RWPE1 (cell line): ENCODE measurements at regions not wholly inside any gene's neighbourhood (a gene's known extent, or its start where the extent isn't known, plus 50 kb on each side); places are given as distances from the start of the nearest gene placed in this dataset.

ENCODE experiments used
- CTCF ChIA-PET: fragments of 350-600 bp; sonication (Branson Sonifier 250); formaldehyde crosslinking; extraction: SDS; loops from one replicate; lab custom pipeline; 2021; lab: Yijun Ruan, JAX
- POLR2A ChIA-PET: fragments of 400-600 bp; formaldehyde crosslinking; extraction: SDS; loops from one replicate; lab custom pipeline; 2020; ENCODE audit warnings: antibody characterized with exemption; ENCODE audit not compliant: low non-redundant PET; lab: Yijun Ruan, JAX
- DNase-seq: peaks from one replicate; pipeline ENCODE4 v3.0.0; 2012; ENCODE audit warnings: low spot score
- H3K27ac ChIP-seq: fragments of 450-650 bp; 2 replicates; pipeline ENCODE4 v1.5.1; 2017
- TF ChIP-seq, protein P1 (sequence below): fragments of 450-650 bp; conservative IDR thresholded peaks from 2 replicates; pipeline ENCODE4 v1.5.1; 2017; ENCODE audit warnings: low read depth, mild to moderate bottlenecking

DNA sequence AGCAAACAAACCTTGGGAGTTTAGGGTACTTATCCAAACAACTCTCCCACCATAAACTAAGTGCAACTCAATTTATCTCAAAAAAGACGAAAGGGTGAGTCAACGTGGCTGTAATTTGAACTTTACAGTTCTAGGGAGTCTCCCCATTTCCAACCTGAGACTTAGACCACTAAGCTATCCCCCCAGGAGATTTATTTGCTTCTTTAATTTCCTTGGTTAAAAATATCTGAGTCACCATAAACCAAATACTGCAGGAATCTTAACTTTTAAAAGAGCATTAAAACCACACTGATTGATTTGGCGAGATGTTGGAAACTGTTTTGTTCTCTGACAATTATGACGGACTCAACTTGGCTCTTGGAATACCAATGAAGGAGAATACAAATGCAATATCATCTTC lies 299.3 kb upstream of the SOX9 start:
- CTCF ChIA-PET = no interaction called here
- H3K27ac ChIP-seq = no peak overlapping the region
- TF ChIP-seq, protein P1, sequence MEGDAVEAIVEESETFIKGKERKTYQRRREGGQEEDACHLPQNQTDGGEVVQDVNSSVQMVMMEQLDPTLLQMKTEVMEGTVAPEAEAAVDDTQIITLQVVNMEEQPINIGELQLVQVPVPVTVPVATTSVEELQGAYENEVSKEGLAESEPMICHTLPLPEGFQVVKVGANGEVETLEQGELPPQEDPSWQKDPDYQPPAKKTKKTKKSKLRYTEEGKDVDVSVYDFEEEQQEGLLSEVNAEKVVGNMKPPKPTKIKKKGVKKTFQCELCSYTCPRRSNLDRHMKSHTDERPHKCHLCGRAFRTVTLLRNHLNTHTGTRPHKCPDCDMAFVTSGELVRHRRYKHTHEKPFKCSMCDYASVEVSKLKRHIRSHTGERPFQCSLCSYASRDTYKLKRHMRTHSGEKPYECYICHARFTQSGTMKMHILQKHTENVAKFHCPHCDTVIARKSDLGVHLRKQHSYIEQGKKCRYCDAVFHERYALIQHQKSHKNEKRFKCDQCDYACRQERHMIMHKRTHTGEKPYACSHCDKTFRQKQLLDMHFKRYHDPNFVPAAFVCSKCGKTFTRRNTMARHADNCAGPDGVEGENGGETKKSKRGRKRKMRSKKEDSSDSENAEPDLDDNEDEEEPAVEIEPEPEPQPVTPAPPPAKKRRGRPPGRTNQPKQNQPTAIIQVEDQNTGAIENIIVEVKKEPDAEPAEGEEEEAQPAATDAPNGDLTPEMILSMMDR = no peak
- DNase-seq = no peak
- POLR2A ChIA-PET = no interaction called here

DNA sequence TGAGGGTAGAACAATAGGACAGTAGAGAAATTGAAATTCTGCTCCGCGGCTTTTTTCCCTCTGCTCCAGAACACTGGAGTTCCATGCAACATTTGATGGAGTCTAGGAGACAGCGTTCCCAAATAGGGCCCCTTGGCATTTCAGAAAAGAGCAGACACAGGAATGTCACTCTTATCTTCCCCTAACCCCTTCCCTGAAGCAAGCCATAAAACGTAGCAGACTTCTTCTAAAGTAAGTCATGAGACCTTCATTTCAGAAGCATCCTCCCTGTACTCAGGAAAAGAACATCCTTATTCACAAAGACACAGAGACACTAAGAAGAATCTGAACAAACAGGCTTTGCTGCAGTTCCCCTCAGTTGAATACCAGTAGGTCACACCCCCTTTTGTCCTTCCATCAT lies 296.1 kb upstream of the SOX9 start:
- CTCF ChIA-PET = no interaction called here
- no peak overlapping the region for H3K27ac ChIP-seq
- no peak for DNase-seq

DNA sequence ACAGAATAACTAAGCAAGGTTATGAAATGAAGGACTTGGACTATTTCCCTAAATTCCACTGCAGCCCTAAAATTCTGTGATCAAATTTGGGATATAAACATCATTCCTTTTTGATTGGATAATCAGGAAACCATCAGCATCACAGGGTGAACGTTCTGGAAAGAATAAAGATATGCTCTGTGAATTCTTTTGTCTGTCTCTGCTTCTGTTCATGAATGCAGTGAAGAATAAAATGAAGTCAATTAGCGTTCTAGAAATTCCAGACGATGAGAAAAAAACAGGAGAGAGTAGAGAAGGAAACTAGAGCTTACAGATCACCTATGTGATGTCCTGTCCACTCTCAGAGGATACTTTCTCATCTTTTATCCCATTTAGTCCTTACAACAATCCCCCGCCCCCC lies 295.1 kb upstream of the SOX9 start:
- no peak overlapping the region for H3K27ac ChIP-seq
- DNase-seq = no peak
- ChIA-PET CTCF (no interaction called here), POLR2A (no interaction called here)
- TF ChIP-seq, protein P1 = no peak

More for the DNA sequence above, 296.1 kb upstream of the SOX9 start:
- POLR2A ChIA-PET = no interaction called here
- TF ChIP-seq, protein P1 = no peak

DNA sequence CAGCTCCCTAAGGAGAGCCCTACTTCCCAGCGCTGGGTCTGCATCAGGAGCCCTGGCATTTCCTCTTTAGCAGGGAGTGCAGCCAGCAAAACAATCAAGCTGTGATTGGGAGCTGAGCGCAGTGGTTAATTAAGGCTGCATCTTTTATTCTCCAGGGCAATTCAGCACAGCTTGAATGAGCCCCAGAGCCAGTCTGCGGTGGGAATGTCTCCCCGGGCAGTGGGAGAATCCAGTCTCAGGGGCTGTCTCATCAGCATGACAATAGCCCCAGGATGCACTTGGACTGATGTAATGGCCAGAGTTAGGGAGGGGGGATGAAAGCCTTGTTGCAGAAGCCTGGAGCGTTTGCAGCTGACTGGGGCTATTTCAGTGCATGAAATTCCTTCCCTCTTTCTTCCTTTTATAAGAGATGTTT lies 292.6 kb upstream of the SOX9 start:
- ChIA-PET POLR2A (no interaction called here), CTCF (no interaction called here)
- no peak for DNase-seq
- no peak overlapping the region for H3K27ac ChIP-seq
- TF ChIP-seq, protein P1 = no peak

DNA sequence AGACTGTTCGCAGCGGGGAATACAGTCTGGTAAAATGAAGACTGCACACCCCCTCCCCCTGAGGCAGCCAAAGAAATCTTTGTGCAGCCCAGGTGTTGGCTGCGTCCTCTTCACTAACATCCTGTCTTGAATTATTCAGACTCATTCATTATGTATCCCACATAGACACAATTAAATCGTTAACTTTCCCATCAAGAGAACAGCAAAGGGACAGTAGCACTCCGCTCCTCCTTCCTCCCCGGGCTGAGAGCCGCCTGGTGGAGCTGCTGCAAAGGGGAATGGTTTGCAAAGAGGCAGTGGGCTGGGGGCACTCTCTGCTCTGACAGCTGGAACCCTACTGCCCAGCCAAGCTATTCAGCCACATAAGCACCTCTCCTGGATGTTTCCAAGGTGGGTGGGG lies 290.0 kb upstream of the SOX9 start:
- DNase-seq = no peak
- H3K27ac ChIP-seq = no peak overlapping the region
- TF ChIP-seq, protein P1 = no peak
- ChIA-PET CTCF (no interaction called here), POLR2A (no interaction called here)

DNA sequence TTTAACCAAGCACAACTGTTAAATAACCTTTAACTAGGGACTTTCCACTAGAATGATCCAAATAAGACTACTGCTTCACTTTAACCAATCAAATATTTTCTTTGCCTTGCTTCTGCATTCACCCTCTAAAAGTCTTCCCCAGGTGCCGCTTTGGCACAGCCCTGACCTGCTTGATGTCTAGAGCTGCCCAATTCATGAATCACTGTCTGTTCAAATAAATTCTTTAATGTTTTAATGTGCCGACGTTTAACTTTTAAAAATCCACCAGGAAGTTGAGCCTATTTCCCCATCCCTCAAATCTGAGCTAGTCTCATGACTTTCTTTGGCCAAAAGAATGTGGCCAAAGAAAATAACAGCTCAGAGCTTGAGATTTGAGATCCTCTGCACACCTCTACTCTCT lies 277.8 kb upstream of the SOX9 start:
- no peak overlapping the region for H3K27ac ChIP-seq
- TF ChIP-seq, protein P1 = no peak
- ChIA-PET POLR2A (no interaction called here), CTCF (no interaction called here)
- DNase-seq = no peak

DNA sequence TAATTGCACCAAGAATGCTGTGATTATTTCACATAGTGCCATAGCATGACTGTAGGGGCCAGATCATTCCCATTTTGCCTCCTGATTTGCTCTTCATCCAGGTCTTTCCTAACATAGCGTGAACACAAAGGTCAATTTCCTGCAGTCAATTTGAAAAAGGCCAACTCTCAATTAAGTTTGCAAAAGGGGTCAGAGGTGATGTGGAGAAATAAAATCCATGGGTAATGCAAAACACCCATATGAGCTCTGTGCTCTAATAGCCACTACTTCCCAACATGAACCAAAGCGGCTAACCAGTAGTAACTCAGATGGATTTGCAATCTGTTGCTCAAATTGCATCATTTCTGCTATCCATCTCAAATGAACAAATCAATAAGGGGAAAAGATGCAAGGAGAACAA lies 275.5 kb upstream of the SOX9 start:
- CTCF ChIA-PET = no interaction called here

More for the DNA sequence above, 275.5 kb upstream of the SOX9 start:
- DNase-seq = no peak
- TF ChIP-seq, protein P1 = no peak
- H3K27ac ChIP-seq = no peak overlapping the region
- POLR2A ChIA-PET = no interaction called here
